ENCODE measurements at regions not wholly inside any gene's neighbourhood (a gene's known extent, or its start where the extent isn't known, plus 50 kb on each side); places are given as distances from the start of the nearest gene placed in this dataset.

DNA sequence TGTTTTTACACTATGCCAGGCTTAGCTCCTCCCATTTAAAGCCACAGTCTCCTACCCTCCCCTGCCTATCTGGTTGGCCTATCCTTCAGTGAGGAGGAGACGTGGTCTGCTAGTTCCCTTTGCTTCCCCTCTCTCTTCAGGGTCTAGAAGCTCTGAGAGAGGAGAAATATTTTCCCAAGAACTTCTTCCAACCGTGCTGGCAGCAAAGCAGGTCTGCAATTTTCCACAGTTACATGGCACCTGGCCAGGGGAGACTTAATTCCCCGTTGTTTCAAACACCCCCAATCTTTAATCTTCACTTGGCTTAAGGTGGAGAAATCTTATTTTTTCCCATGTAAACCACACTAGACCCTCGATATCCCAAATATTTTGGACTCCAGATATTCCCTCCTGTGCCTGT, 149.5 kb upstream of the MCTP2 start:
- TF ChIP-seq RORB (CRISPR knock-in tag; IDR thresholded peaks at IDR 0.05) (no peak), RELA (CRISPR knock-in tag; IDR thresholded peaks at IDR 0.05; ENCODE audit: borderline replicate concordance) (no peak), CTCF (IDR thresholded peaks at IDR 0.05) (no peak), SP1 (CRISPR knock-in tag; conservative IDR thresholded peaks at IDR 0.05) (no peak), USF2 (CRISPR knock-in tag; IDR thresholded peaks at IDR 0.05) (no peak)
- TF ChIP-seq, protein P1, sequence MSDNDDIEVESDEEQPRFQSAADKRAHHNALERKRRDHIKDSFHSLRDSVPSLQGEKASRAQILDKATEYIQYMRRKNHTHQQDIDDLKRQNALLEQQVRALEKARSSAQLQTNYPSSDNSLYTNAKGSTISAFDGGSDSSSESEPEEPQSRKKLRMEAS (CRISPR knock-in tag; IDR thresholded peaks at IDR 0.05): no peak
